HepG2 (cell line): ENCODE measurements at regions not wholly inside any gene's neighbourhood (a gene's known extent, or its start where the extent isn't known, plus 50 kb on each side); places are given as distances from the start of the nearest gene placed in this dataset.

Source experiments
- HMG20B ChIP-seq: conservative IDR thresholded peaks from 2 replicates; pipeline ENCODE4 v1.6.1; 2016; ENCODE audit warnings: missing genetic modification reagents, missing compliant biosample characterization
- MXI1 ChIP-seq: IDR thresholded peaks from 3 replicates; pipeline ENCODE4 v1.6.1; 2012; ENCODE audit warnings: low read depth, low read length, inconsistent platforms, borderline replicate concordance
- PAX8 ChIP-seq: sonication (generic); formaldehyde crosslinking; IDR thresholded peaks from 2 replicates; pipeline ENCODE4 v1.8.0; 2022; ENCODE audit warnings: mild to moderate bottlenecking, missing genetic modification reagents, borderline replicate concordance
- POLR2A ChIP-seq, 2 experiments: IDR thresholded peaks; 2 replicates each; pipeline ENCODE4 v1.6.1; 2011; ENCODE audit warnings: low read depth in 2 of 2, low read length in 2 of 2, mild to moderate bottlenecking in 1 of 2, moderate library complexity in 1 of 2; ENCODE audit not compliant: insufficient read depth in 1 of 2
- ZC3H4 ChIP-seq: sonication (generic); formaldehyde crosslinking; IDR thresholded peaks from 2 replicates; pipeline ENCODE4 v1.4.0; 2020; ENCODE audit warnings: missing genetic modification reagents, borderline replicate concordance
- ZNF331 ChIP-seq: sonication (generic); formaldehyde crosslinking; IDR thresholded peaks from 2 replicates; pipeline ENCODE4 v1.4.0; 2020; ENCODE audit warnings: missing genetic modification reagents
- TF ChIP-seq, protein P1 (sequence below): sonication (generic); formaldehyde crosslinking; IDR thresholded peaks from 2 replicates; pipeline ENCODE4 v1.4.0; 2020; ENCODE audit warnings: missing genetic modification reagents, borderline replicate concordance
- TF ChIP-seq, protein P2 (sequence below): IDR thresholded peaks from 2 replicates; pipeline ENCODE4 v1.6.1; 2012; ENCODE audit warnings: inconsistent platforms
- TF ChIP-seq, protein P3 (sequence below): sonication (generic); formaldehyde crosslinking; IDR thresholded peaks from 2 replicates; pipeline ENCODE4 v1.5.0; 2020; ENCODE audit warnings: mild to moderate bottlenecking, missing genetic modification reagents, moderate library complexity
- TF ChIP-seq, protein P4 (sequence below): fragments of 450-650 bp; IDR thresholded peaks from 2 replicates; pipeline ENCODE4 v1.6.1; 2017
- TF ChIP-seq, protein P5 (sequence below): sonication (generic); formaldehyde crosslinking; IDR thresholded peaks from 2 replicates; pipeline ENCODE4 v1.8.1; 2023; ENCODE audit warnings: missing genetic modification reagents, inconsistent platforms, borderline replicate concordance
- TF ChIP-seq, protein P6 (sequence below): sonication (generic); formaldehyde crosslinking; IDR thresholded peaks from 2 replicates; pipeline ENCODE4 v1.4.0; 2020; ENCODE audit warnings: missing genetic modification reagents
- TF ChIP-seq, protein P7 (sequence below): sonication (generic); formaldehyde crosslinking; IDR thresholded peaks from 2 replicates; pipeline ENCODE4 v1.8.1; 2023; ENCODE audit warnings: mild to moderate bottlenecking, missing genetic modification reagents, borderline replicate concordance
- TF ChIP-seq, protein P8 (sequence below): sonication (generic); formaldehyde crosslinking; IDR thresholded peaks from 2 replicates; pipeline ENCODE4 v1.8.0; 2022; ENCODE audit warnings: mild to moderate bottlenecking, missing genetic modification reagents

DNA sequence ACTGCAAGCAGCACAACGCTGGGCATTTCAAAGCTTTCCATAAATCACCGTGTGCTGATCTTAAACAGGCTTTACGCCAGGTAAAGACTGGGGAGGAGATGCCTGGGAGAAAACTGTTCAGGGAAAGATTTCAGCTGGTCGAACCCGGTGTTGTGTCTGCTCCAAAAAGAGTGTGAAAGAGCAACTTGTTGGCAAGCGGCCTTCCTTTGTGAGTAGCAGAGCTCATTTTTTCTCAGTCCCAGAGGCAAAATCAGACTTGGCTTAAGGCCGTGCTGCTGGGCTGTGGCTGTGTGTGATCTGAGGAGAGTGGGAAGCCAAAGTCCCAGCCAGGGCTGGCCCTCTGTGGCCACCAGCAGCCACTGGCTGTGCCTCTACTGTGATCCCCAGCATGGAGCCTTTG is 75.7 kb upstream of the E2F8 start:
- TF ChIP-seq PAX8 (CRISPR knock-in tag) (no peak), ZC3H4 (no peak), HMG20B (CRISPR knock-in tag) (no peak), MXI1 (no peak), POLR2A (IDR thresholded peaks at IDR 0.05; ENCODE audit: insufficient read depth in 1 of 2, low read depth in 2 of 2, low read length in 2 of 2) (no peak), ZNF331 (CRISPR knock-in tag) (no peak)
- TF ChIP-seq, protein P1, sequence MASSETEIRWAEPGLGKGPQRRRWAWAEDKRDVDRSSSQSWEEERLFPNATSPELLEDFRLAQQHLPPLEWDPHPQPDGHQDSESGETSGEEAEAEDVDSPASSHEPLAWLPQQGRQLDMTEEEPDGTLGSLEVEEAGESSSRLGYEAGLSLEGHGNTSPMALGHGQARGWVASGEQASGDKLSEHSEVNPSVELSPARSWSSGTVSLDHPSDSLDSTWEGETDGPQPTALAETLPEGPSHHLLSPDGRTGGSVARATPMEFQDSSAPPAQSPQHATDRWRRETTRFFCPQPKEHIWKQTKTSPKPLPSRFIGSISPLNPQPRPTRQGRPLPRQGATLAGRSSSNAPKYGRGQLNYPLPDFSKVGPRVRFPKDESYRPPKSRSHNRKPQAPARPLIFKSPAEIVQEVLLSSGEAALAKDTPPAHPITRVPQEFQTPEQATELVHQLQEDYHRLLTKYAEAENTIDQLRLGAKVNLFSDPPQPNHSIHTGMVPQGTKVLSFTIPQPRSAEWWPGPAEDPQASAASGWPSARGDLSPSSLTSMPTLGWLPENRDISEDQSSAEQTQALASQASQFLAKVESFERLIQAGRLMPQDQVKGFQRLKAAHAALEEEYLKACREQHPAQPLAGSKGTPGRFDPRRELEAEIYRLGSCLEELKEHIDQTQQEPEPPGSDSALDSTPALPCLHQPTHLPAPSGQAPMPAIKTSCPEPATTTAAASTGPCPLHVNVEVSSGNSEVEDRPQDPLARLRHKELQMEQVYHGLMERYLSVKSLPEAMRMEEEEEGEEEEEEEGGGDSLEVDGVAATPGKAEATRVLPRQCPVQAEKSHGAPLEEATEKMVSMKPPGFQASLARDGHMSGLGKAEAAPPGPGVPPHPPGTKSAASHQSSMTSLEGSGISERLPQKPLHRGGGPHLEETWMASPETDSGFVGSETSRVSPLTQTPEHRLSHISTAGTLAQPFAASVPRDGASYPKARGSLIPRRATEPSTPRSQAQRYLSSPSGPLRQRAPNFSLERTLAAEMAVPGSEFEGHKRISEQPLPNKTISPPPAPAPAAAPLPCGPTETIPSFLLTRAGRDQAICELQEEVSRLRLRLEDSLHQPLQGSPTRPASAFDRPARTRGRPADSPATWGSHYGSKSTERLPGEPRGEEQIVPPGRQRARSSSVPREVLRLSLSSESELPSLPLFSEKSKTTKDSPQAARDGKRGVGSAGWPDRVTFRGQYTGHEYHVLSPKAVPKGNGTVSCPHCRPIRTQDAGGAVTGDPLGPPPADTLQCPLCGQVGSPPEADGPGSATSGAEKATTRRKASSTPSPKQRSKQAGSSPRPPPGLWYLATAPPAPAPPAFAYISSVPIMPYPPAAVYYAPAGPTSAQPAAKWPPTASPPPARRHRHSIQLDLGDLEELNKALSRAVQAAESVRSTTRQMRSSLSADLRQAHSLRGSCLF (CRISPR knock-in tag) = no peak
- TF ChIP-seq, protein P2, sequence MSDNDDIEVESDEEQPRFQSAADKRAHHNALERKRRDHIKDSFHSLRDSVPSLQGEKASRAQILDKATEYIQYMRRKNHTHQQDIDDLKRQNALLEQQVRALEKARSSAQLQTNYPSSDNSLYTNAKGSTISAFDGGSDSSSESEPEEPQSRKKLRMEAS = no peak
- TF ChIP-seq, protein P3, sequence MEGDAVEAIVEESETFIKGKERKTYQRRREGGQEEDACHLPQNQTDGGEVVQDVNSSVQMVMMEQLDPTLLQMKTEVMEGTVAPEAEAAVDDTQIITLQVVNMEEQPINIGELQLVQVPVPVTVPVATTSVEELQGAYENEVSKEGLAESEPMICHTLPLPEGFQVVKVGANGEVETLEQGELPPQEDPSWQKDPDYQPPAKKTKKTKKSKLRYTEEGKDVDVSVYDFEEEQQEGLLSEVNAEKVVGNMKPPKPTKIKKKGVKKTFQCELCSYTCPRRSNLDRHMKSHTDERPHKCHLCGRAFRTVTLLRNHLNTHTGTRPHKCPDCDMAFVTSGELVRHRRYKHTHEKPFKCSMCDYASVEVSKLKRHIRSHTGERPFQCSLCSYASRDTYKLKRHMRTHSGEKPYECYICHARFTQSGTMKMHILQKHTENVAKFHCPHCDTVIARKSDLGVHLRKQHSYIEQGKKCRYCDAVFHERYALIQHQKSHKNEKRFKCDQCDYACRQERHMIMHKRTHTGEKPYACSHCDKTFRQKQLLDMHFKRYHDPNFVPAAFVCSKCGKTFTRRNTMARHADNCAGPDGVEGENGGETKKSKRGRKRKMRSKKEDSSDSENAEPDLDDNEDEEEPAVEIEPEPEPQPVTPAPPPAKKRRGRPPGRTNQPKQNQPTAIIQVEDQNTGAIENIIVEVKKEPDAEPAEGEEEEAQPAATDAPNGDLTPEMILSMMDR = no peak
- TF ChIP-seq, protein P4, sequence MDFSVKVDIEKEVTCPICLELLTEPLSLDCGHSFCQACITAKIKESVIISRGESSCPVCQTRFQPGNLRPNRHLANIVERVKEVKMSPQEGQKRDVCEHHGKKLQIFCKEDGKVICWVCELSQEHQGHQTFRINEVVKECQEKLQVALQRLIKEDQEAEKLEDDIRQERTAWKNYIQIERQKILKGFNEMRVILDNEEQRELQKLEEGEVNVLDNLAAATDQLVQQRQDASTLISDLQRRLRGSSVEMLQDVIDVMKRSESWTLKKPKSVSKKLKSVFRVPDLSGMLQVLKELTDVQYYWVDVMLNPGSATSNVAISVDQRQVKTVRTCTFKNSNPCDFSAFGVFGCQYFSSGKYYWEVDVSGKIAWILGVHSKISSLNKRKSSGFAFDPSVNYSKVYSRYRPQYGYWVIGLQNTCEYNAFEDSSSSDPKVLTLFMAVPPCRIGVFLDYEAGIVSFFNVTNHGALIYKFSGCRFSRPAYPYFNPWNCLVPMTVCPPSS = no peak
- TF ChIP-seq, protein P5, sequence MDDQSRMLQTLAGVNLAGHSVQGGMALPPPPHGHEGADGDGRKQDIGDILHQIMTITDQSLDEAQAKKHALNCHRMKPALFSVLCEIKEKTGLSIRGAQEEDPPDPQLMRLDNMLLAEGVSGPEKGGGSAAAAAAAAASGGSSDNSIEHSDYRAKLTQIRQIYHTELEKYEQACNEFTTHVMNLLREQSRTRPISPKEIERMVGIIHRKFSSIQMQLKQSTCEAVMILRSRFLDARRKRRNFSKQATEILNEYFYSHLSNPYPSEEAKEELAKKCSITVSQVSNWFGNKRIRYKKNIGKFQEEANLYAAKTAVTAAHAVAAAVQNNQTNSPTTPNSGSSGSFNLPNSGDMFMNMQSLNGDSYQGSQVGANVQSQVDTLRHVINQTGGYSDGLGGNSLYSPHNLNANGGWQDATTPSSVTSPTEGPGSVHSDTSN (CRISPR knock-in tag) = no peak
- TF ChIP-seq, protein P6, sequence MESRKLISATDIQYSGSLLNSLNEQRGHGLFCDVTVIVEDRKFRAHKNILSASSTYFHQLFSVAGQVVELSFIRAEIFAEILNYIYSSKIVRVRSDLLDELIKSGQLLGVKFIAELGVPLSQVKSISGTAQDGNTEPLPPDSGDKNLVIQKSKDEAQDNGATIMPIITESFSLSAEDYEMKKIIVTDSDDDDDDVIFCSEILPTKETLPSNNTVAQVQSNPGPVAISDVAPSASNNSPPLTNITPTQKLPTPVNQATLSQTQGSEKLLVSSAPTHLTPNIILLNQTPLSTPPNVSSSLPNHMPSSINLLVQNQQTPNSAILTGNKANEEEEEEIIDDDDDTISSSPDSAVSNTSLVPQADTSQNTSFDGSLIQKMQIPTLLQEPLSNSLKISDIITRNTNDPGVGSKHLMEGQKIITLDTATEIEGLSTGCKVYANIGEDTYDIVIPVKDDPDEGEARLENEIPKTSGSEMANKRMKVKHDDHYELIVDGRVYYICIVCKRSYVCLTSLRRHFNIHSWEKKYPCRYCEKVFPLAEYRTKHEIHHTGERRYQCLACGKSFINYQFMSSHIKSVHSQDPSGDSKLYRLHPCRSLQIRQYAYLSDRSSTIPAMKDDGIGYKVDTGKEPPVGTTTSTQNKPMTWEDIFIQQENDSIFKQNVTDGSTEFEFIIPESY (CRISPR knock-in tag) = no peak
- TF ChIP-seq, protein P7, sequence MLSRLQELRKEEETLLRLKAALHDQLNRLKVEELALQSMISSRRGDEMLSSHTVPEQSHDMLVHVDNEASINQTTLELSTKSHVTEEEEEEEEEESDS (CRISPR knock-in tag) = no peak
- TF ChIP-seq, protein P8, sequence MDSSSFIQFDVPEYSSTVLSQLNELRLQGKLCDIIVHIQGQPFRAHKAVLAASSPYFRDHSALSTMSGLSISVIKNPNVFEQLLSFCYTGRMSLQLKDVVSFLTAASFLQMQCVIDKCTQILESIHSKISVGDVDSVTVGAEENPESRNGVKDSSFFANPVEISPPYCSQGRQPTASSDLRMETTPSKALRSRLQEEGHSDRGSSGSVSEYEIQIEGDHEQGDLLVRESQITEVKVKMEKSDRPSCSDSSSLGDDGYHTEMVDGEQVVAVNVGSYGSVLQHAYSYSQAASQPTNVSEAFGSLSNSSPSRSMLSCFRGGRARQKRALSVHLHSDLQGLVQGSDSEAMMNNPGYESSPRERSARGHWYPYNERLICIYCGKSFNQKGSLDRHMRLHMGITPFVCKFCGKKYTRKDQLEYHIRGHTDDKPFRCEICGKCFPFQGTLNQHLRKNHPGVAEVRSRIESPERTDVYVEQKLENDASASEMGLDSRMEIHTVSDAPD (CRISPR knock-in tag) = no peak
